ENCODE measurements at regions not wholly inside any gene's neighbourhood (a gene's known extent, or its start where the extent isn't known, plus 50 kb on each side); places are given as distances from the start of the nearest gene placed in this dataset.

- no peak for DNase-seq
These were observed 1287.7 kb upstream of the CDH6 start for GRCh38 chr5:29905626-29906353.

- no peak for DNase-seq
These were observed 1290.6 kb upstream of the CDH6 start for GRCh38 chr5:29902859-29903258.

GRCh38 chr5:29899583-29899982 is 1293.9 kb upstream of the CDH6 start:
- DNase-seq: no peak

- no peak for DNase-seq
These were observed 1295.6 kb upstream of the CDH6 start for GRCh38 chr5:29897916-29898315.

GRCh38 chr5:29896646-29897045 is 1296.8 kb upstream of the CDH6 start:
- no peak for DNase-seq

- no peak for DNase-seq
These were observed 1298.8 kb upstream of the CDH6 start for GRCh38 chr5:29894668-29895067.

- peak; percentile 64 for DNase-seq
These were observed 1304.4 kb upstream of the CDH6 start for GRCh38 chr5:29889051-29889450.

- DNase-seq: no peak
These were observed 1307.9 kb upstream of the CDH6 start for GRCh38 chr5:29885595-29885994.

GRCh38 chr5:29882036-29882435 is 1311.5 kb upstream of the CDH6 start:
- no peak for DNase-seq

- no peak for DNase-seq
These were observed 1314.1 kb upstream of the CDH6 start for GRCh38 chr5:29879401-29879800.

- DNase-seq: no peak
These were observed 1314.9 kb upstream of the CDH6 start for GRCh38 chr5:29878599-29878998.

- no peak for DNase-seq
These were observed 1326.3 kb upstream of the CDH6 start for GRCh38 chr5:29867155-29867554.

GRCh38 chr5:29853711-29854220 is 1339.7 kb upstream of the CDH6 start:
- DNase-seq: no peak

GRCh38 chr5:29852329-29852728 is 1341.2 kb upstream of the CDH6 start:
- DNase-seq: no peak

- DNase-seq: no peak
These were observed 1348.3 kb upstream of the CDH6 start for GRCh38 chr5:29845206-29845605.

GRCh38 chr5:29833394-29833793 is 1360.1 kb upstream of the CDH6 start:
- no peak for DNase-seq

GRCh38 chr5:29822521-29822920 is 1371.0 kb upstream of the CDH6 start:
- peak; percentile 76 for DNase-seq

- DNase-seq: peak; percentile 37
These were observed 1381.4 kb upstream of the CDH6 start for GRCh38 chr5:29811914-29812679.

- no peak for DNase-seq
These were observed 1387.7 kb upstream of the CDH6 start for GRCh38 chr5:29805804-29806203.

- DNase-seq: no peak
These were observed 1392.7 kb upstream of the CDH6 start for GRCh38 chr5:29800752-29801151.

GRCh38 chr5:29796013-29796412 is 1397.5 kb upstream of the CDH6 start:
- DNase-seq: peak; percentile 68

- DNase-seq: peak; percentile 31
These were observed 1398.3 kb upstream of the CDH6 start for GRCh38 chr5:29795096-29795652.

GRCh38 chr5:29794141-29794787 is 1399.2 kb upstream of the CDH6 start:
- DNase-seq: peak; percentile 91

All from eye (tissue), 1 donor.